HG03097 (cell line): ENCODE measurements at regions not wholly inside any gene's neighbourhood (a gene's known extent, or its start where the extent isn't known, plus 50 kb on each side); places are given as distances from the start of the nearest gene placed in this dataset.

Source experiments
- ATAC-seq: cut with Tn5 transposase; IDR thresholded peaks from one replicate; pipeline ENCODE4 v1.9.1; 2021; ENCODE audit not compliant: unreplicated experiment, low FRiP score

GRCh38 chr7:41475801-41476459 lies 227.0 kb downstream of the INHBA start:
- no peak for ATAC-seq

- ATAC-seq, result no peak
Observed at GRCh38 chr7:41472427-41473125, 230.3 kb downstream of the INHBA start.

GRCh38 chr7:41470081-41470480 lies 232.8 kb downstream of the INHBA start:
- no peak for ATAC-seq

GRCh38 chr7:41467596-41467995 lies 235.3 kb downstream of the INHBA start:
- ATAC-seq, result no peak

- no peak for ATAC-seq
Observed at GRCh38 chr7:41466760-41467384, 236.0 kb downstream of the INHBA start.

- ATAC-seq, result no peak
Observed at GRCh38 chr7:41465571-41465970, 237.3 kb downstream of the INHBA start.

GRCh38 chr7:41463770-41464470 lies 239.0 kb downstream of the INHBA start:
- ATAC-seq, result no peak

GRCh38 chr7:41459623-41460261 lies 243.1 kb downstream of the INHBA start:
- no peak for ATAC-seq

GRCh38 chr7:41459183-41459582 lies 243.7 kb downstream of the INHBA start:
- ATAC-seq, result no peak

- ATAC-seq, result no peak
Observed at GRCh38 chr7:41457832-41458437, 245.0 kb downstream of the INHBA start.

GRCh38 chr7:41451826-41452225 lies 251.1 kb downstream of the INHBA start:
- ATAC-seq, result no peak

- ATAC-seq, result no peak
Observed at GRCh38 chr7:41449694-41450093, 253.2 kb downstream of the INHBA start.

GRCh38 chr7:41449286-41449685 lies 253.6 kb downstream of the INHBA start:
- no peak for ATAC-seq

GRCh38 chr7:41448104-41448503 lies 254.8 kb downstream of the INHBA start:
- ATAC-seq, result no peak

GRCh38 chr7:41447450-41448042 lies 255.3 kb downstream of the INHBA start:
- ATAC-seq, result no peak

- ATAC-seq, result no peak
Observed at GRCh38 chr7:41446606-41447449, 256.1 kb downstream of the INHBA start.

- ATAC-seq, result no peak
Observed at GRCh38 chr7:41445946-41446345, 256.9 kb downstream of the INHBA start.

GRCh38 chr7:41445432-41445831 lies 257.5 kb downstream of the INHBA start:
- no peak for ATAC-seq

GRCh38 chr7:41439515-41439879 lies 263.4 kb downstream of the INHBA start:
- no peak for ATAC-seq
